ENCODE measurements at regions not wholly inside any gene's neighbourhood (a gene's known extent, or its start where the extent isn't known, plus 50 kb on each side); places are given as distances from the start of the nearest gene placed in this dataset.

DNA sequence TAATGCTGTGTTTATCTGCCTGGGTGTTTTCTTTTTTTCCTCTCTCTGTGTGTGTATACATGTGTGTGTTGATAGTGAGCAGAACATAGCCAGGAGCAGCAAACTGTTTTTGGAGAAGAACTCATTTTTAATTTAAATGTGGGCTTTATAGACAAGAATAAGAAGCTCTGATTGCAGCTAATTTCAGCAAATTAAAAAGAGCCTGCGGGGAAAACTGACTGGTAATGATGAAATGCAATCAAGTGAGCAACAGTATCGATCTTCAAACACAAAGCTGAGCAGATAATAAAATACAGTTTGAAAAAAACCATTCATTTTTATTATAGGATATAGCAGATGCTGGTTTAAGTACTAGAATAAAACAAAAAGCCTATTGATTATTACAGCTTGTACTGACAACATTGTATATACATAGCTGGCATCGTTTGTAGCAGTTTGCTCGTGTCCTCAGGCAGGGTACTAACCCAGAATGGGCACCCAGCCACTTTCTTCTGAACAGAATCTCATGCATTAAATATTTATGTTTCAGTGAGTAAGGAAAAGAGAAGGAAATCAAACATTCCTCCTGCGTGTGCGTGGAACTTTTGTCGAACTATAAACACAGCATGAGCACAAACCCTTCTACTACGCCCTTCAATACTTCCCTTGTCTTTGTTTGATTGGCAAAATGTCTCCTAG lies 73.5 kb upstream of the ZFP42 start:
- TF ChIP-seq, protein P1, sequence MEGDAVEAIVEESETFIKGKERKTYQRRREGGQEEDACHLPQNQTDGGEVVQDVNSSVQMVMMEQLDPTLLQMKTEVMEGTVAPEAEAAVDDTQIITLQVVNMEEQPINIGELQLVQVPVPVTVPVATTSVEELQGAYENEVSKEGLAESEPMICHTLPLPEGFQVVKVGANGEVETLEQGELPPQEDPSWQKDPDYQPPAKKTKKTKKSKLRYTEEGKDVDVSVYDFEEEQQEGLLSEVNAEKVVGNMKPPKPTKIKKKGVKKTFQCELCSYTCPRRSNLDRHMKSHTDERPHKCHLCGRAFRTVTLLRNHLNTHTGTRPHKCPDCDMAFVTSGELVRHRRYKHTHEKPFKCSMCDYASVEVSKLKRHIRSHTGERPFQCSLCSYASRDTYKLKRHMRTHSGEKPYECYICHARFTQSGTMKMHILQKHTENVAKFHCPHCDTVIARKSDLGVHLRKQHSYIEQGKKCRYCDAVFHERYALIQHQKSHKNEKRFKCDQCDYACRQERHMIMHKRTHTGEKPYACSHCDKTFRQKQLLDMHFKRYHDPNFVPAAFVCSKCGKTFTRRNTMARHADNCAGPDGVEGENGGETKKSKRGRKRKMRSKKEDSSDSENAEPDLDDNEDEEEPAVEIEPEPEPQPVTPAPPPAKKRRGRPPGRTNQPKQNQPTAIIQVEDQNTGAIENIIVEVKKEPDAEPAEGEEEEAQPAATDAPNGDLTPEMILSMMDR (IDR thresholded peaks at IDR 0.05): no peak
- no peak for TF ChIP-seq POLR2A (IDR thresholded peaks at IDR 0.05)
